WTC11 (cell line): ENCODE measurements at regions not wholly inside any gene's neighbourhood (a gene's known extent, or its start where the extent isn't known, plus 50 kb on each side); places are given as distances from the start of the nearest gene placed in this dataset.

Experiments used
- CBFB ChIP-seq: sonication (generic); formaldehyde crosslinking; IDR thresholded peaks from 2 replicates; pipeline ENCODE4 v1.8.1; 2022; ENCODE audit warnings: mild to moderate bottlenecking, low read depth, missing genetic modification reagents
- CREB1 ChIP-seq: sonication (generic); formaldehyde crosslinking; IDR thresholded peaks from 2 replicates; pipeline ENCODE4 v1.8.0; 2023; ENCODE audit warnings: mild to moderate bottlenecking, missing genetic modification reagents
- EMX1 ChIP-seq: fragments of 250-450 bp; sonication (Bioruptor Pico); IDR thresholded peaks from 2 replicates; pipeline ENCODE4 v1.8.0; 2021; ENCODE audit warnings: mild to moderate bottlenecking
- ESRRA ChIP-seq: sonication (generic); formaldehyde crosslinking; IDR thresholded peaks from 2 replicates; pipeline ENCODE4 v1.8.1; 2022; ENCODE audit warnings: mild to moderate bottlenecking, missing genetic modification reagents, borderline replicate concordance
- GABPB1 ChIP-seq: sonication (generic); formaldehyde crosslinking; IDR thresholded peaks from 2 replicates; pipeline ENCODE4 v1.8.1; 2023; ENCODE audit warnings: mild to moderate bottlenecking, missing genetic modification reagents
- MXD4 ChIP-seq: fragments of 250-450 bp; sonication (Bioruptor Pico); IDR thresholded peaks from 2 replicates; pipeline ENCODE4 v1.8.0; 2021; ENCODE audit warnings: mild to moderate bottlenecking, moderate library complexity, borderline replicate concordance
- ZBTB21 ChIP-seq: sonication (generic); formaldehyde crosslinking; IDR thresholded peaks from 2 replicates; pipeline ENCODE4 v1.8.1; 2023; ENCODE audit warnings: mild to moderate bottlenecking, missing genetic modification reagents, borderline replicate concordance
- TF ChIP-seq, protein P1 (sequence below): fragments of 200-600 bp; IDR thresholded peaks from 2 replicates; pipeline ENCODE4 v1.8.0; 2022; ENCODE audit warnings: antibody characterized with exemption
- TF ChIP-seq, protein P2 (sequence below): sonication (generic); formaldehyde crosslinking; IDR thresholded peaks from 2 replicates; pipeline ENCODE4 v1.8.0; 2022; ENCODE audit warnings: mild to moderate bottlenecking, missing genetic modification reagents
- TF ChIP-seq, protein P3 (sequence below): fragments of 250-450 bp; sonication (Bioruptor Pico); IDR thresholded peaks from 2 replicates; pipeline ENCODE4 v1.9.0; 2021; ENCODE audit warnings: mild to moderate bottlenecking
- TF ChIP-seq, protein P4 (sequence below): fragments of 250-450 bp; sonication (Bioruptor Pico); IDR thresholded peaks from 2 replicates; pipeline ENCODE4 v2.1.2; 2022; ENCODE audit warnings: mild to moderate bottlenecking, moderate library complexity

DNA sequence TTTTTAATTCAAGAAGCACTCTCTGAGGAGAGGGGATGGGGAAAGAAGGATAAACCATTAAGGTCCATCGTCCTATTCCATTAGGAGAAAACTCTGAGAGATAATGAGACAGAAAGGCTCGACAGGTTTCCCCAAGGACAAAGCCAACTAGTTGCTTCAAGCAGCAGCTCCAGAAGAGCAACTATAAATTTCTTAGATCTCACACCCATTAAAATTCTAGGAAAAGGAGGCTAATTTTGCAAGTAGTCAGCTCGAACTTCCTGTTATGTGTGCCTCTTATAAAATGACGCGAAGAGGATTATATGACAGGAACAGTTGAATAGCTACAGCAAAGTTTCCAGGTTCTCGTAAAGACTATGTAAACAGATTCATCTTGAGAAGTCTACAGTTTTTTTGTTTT is 52.0 kb upstream of the ST8SIA6 start:
- TF ChIP-seq, protein P1, sequence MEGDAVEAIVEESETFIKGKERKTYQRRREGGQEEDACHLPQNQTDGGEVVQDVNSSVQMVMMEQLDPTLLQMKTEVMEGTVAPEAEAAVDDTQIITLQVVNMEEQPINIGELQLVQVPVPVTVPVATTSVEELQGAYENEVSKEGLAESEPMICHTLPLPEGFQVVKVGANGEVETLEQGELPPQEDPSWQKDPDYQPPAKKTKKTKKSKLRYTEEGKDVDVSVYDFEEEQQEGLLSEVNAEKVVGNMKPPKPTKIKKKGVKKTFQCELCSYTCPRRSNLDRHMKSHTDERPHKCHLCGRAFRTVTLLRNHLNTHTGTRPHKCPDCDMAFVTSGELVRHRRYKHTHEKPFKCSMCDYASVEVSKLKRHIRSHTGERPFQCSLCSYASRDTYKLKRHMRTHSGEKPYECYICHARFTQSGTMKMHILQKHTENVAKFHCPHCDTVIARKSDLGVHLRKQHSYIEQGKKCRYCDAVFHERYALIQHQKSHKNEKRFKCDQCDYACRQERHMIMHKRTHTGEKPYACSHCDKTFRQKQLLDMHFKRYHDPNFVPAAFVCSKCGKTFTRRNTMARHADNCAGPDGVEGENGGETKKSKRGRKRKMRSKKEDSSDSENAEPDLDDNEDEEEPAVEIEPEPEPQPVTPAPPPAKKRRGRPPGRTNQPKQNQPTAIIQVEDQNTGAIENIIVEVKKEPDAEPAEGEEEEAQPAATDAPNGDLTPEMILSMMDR = no peak
- no peak for TF ChIP-seq EMX1 (CRISPR knock-in tag)
- no peak for TF ChIP-seq GABPB1 (CRISPR knock-in tag)
- no peak for TF ChIP-seq MXD4 (CRISPR knock-in tag)
- TF ChIP-seq, protein P2, sequence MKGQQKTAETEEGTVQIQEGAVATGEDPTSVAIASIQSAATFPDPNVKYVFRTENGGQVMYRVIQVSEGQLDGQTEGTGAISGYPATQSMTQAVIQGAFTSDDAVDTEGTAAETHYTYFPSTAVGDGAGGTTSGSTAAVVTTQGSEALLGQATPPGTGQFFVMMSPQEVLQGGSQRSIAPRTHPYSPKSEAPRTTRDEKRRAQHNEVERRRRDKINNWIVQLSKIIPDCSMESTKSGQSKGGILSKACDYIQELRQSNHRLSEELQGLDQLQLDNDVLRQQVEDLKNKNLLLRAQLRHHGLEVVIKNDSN (CRISPR knock-in tag) = no peak
- no peak for TF ChIP-seq ESRRA (CRISPR knock-in tag)
- TF ChIP-seq CREB1 (CRISPR knock-in tag) = no peak
- TF ChIP-seq, protein P3, sequence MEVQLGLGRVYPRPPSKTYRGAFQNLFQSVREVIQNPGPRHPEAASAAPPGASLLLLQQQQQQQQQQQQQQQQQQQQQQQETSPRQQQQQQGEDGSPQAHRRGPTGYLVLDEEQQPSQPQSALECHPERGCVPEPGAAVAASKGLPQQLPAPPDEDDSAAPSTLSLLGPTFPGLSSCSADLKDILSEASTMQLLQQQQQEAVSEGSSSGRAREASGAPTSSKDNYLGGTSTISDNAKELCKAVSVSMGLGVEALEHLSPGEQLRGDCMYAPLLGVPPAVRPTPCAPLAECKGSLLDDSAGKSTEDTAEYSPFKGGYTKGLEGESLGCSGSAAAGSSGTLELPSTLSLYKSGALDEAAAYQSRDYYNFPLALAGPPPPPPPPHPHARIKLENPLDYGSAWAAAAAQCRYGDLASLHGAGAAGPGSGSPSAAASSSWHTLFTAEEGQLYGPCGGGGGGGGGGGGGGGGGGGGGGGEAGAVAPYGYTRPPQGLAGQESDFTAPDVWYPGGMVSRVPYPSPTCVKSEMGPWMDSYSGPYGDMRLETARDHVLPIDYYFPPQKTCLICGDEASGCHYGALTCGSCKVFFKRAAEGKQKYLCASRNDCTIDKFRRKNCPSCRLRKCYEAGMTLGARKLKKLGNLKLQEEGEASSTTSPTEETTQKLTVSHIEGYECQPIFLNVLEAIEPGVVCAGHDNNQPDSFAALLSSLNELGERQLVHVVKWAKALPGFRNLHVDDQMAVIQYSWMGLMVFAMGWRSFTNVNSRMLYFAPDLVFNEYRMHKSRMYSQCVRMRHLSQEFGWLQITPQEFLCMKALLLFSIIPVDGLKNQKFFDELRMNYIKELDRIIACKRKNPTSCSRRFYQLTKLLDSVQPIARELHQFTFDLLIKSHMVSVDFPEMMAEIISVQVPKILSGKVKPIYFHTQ (CRISPR knock-in tag) = no peak
- TF ChIP-seq CBFB = no peak
- TF ChIP-seq ZBTB21 (CRISPR knock-in tag) = no peak
- TF ChIP-seq, protein P4, sequence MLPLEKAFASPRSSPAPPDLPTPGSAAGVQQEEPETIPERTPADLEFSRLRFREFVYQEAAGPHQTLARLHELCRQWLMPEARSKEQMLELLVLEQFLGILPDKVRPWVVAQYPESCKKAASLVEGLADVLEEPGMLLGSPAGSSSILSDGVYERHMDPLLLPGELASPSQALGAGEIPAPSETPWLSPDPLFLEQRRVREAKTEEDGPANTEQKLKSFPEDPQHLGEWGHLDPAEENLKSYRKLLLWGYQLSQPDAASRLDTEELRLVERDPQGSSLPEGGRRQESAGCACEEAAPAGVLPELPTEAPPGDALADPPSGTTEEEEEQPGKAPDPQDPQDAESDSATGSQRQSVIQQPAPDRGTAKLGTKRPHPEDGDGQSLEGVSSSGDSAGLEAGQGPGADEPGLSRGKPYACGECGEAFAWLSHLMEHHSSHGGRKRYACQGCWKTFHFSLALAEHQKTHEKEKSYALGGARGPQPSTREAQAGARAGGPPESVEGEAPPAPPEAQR (CRISPR knock-in tag) = no peak
